Stimulated activated CD4-positive, alpha-beta T cell treated with anti-CD3 and anti-CD28 coated beads, Interleukin-2, amount 100 ng/mL, for 24 hours (primary cell): ENCODE measurements at regions not wholly inside any gene's neighbourhood (a gene's known extent, or its start where the extent isn't known, plus 50 kb on each side); places are given as distances from the start of the nearest gene placed in this dataset.
"Not testable (repeated sequence)": the region's sequence is repeated elsewhere in the genome, so short reads cannot be mapped to it uniquely, and the experiment has no call there.

Experiments used
- DNase-seq, 2 donors: peaks; one replicate each; pipeline ENCODE4 v3.0.0-alpha.2; 2020

- DNase-seq: no peak
These were observed 108.6 kb upstream of the VRK1 start for GRCh38 chr14:96688629-96689028.

- DNase-seq: no peak
These were observed 106.3 kb upstream of the VRK1 start for GRCh38 chr14:96690713-96691383.

- no peak for DNase-seq
These were observed 103.8 kb upstream of the VRK1 start for GRCh38 chr14:96693252-96693820.

- DNase-seq: no peak
These were observed 103.2 kb upstream of the VRK1 start for GRCh38 chr14:96693987-96694386.

DNA sequence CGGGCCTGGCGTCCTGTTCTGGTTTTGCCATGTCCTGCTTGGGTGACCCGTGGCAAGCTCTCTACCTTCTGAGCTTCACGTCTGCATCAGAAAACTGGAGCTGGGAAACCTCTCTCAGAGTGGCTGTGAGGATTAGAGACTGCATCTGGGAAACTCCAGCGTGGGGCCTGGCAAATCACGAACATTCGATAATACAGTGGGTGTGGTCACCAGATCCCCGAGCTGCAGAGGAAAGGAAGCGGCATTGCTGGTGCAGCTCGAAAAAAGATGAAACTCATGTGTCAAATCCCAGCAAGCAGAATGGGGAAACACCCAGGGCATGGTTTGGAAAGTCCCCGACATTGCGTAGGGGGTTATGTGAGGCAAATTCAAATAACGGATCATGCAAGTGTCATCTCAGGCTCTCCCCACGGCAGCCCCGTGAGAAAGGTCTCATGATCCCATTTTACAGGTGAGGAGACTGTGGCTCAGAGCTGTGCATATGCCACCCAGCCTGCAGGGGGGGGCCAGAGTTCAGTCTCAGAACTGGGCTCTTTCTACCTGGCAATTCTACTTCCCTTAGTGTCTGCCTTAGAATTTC is 98.1 kb upstream of the VRK1 start:
- peak; percentile 18 to 40 for DNase-seq

- no peak for DNase-seq
These were observed 97.5 kb upstream of the VRK1 start for GRCh38 chr14:96699666-96700065.

GRCh38 chr14:96702831-96703230 is 94.4 kb upstream of the VRK1 start:
- DNase-seq: no peak

GRCh38 chr14:96705422-96706092 is 91.6 kb upstream of the VRK1 start:
- no peak for DNase-seq

GRCh38 chr14:96706893-96707292 is 90.3 kb upstream of the VRK1 start:
- DNase-seq: no peak

DNA sequence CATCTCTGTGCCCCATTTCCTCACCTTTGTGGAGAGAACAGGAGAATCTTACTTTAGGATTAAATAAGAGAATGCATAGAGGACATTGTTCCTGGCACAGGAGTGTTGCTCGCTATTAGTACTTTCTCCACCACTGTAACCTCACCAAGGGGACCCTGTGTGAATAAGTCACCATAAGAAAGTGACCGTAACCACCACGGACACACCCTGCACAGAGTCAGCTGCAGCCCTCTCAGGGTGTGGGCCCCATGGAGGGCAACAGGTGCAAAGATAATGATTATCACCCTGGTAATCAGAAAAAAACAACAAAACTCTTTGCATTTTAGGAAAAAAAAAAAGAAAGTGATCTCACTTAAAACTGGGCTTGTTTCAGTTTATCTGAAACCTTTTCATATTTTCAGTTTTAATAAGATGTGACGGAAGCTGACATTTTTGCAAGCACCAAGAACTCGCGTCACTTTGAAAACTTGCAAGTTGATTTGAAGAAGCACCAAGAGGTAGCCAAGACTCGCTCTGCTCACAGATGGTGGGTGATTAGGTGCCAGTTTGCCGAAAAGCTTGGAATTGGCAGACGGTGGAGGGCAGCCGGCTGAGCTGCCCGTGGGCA is 87.0 kb upstream of the VRK1 start:
- no peak for DNase-seq

DNA sequence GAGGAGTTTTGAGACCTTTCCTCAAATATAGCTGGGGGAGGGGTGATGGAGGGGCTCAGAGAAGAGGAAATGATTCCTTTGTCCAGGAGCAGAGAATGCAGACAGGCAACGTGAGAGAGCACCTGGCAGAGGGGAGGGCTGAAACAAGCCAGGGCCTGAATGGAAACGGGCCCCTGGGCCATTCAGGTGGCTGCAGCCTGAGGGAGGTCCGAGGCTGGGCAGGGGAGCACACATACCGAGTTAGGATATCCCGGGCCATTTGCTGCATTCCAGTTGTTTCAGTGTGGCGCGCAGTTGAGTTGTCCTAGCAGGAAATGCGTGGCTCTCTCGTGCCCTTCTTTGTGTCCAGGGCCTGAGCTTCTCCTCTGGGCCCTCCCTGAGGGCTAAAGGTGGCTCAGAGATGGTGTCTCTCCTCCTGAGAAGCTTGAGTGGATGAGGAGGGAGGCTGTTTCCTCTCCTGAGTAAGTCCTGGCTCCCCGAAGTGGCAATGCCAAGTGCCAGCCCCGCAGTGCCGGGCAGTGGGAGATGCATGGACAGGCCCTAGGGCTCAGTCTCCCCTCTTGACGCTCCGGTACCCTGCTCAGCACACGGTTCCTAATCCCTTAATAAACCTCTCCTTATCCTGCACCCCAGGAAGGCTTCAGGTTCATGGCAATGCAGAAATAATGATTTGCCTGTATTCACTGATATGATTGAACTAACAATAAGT is 85.5 kb upstream of the VRK1 start:
- no peak for DNase-seq

DNA sequence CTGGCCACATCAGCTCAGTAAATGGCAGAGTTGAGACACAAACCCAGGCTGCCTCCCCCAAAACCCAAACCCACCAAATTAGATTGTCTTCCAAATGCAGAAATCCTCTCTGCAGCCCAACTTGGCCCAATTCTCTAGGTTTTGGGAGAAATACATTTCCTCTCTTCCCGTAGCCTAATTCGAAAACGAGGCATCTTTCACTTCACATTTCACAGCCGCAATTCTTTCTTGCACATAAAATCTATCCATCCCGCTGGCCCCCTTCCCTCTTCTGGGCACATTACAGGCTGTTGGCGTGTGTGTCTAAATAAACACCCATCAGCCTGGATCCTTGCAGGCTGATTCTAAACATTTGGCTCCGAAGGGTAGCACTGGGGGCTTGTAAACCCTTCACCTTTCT is 83.8 kb upstream of the VRK1 start:
- no peak for DNase-seq

DNA sequence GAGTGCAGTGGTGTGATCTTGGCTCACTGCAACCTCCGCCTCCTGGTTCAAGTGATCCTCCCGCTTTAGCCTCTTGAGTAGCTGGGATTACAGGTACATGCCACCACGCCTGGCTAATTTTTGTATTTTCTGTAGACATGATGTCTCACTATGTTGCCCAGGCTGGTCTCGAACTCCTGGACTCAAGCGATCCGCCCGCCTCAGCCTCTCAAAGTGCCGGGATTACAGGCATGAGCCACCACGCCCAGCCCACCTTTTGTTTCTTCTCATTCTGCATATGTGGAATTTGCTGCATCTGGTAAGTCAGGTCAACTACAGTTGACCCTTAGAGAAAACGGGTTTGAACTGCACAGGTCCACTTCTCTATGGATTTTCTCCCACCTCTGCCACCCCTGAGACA is 82.6 kb upstream of the VRK1 start:
- not testable (repeated sequence) for DNase-seq

- DNase-seq: no peak
These were observed 80.1 kb upstream of the VRK1 start for GRCh38 chr14:96717116-96717515.

DNA sequence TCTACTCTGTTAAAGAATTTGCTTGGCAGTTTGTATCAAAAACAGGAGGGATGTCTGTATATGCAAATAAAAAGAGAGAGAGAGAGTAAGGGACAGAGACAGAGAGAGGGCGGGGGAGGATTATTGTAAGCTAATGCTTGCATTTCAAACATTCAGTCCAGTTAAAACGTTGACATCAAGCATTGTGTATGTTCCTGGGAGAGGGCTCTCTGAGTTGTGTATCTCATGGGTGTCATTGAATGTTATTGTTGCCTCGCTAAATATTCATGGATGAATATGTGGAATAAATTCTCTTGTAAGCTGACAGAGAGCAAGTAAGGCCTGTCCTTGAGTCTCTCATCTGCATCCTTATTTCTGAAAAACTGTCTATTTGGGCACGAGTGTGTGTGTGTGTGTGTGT is 78.8 kb upstream of the VRK1 start:
- DNase-seq: no peak

DNA sequence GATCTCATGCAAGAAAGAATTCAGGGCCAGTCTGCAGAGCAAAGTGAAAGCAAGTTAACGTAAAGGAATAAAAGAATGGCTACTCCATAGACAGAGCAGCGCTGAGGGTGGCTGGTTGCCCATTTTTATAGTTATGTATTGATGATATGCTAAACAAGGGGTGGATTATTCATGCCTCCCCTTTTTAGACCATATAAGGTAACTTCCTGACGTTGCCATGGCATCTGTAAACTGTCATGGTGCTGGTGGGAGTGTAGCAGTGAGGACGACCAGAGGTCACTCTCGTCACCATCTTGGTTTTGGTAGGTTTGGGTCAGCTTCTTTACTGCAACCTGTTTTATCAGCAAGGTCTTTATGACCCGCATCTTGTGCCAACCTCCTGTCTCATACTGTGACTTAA is 76.5 kb upstream of the VRK1 start:
- not testable (repeated sequence) for DNase-seq

DNA sequence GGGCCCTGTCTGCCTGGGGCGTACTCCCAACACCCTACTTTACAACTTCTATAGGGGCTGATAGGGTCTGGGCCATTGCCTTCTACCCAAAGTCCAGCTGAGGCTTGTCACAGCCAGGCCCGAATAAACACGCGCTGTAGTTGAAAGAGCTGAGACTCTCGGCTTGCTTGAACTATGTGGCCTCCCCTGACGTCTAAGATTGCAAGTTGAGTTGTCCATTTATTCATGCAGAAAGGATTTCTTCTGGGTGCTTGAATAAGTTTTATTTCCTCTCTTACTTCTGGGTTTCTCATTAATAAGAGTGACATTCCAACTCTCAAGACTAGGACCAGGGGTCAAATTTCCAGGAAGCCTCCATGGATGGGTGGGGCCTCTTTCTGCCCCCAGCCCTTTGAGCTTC is 74.4 kb upstream of the VRK1 start:
- no peak for DNase-seq

GRCh38 chr14:96723946-96724345 is 73.2 kb upstream of the VRK1 start:
- DNase-seq: no peak

- DNase-seq: no peak
These were observed 72.0 kb upstream of the VRK1 start for GRCh38 chr14:96725232-96725631.

- DNase-seq: no peak
These were observed 70.1 kb upstream of the VRK1 start for GRCh38 chr14:96727073-96727472.

- DNase-seq: no peak
These were observed 69.7 kb upstream of the VRK1 start for GRCh38 chr14:96727491-96727890.

DNA sequence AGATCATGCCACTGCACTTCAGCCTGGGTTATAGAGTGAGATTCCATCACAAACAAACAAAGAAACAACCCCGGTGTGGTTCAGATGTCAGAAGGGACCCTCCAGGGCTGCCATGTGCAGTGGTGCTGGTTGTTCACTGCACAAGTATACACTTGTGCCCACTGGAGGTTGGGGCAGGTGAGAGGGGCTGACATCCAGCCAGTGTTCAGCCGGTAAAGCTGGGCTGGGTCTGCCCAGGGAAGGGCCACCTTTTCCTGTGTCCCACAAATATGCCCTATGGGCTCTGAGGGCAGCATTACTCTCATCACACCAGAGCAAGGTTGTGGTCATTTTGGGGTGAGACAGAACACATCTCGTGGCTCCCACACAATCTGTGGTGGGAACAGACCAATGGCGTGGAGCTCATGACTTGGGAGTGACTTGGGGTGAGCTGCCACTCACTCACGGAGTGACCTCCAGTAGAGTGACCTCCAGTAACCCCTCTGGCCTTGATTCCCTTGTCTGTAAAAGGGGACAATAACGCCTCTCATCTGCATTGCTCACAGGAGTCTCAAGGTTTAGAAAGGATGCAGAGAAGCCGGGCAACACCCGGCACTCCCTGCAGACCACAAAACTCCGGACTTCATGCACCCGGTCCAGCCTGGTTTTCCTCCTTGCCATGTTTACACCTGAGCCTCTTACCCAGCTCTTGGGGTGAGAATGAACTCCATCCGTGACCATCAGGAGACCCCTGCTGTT is 69.0 kb upstream of the VRK1 start:
- no peak for DNase-seq
